ENCODE measurements at regions not wholly inside any gene's neighbourhood (a gene's known extent, or its start where the extent isn't known, plus 50 kb on each side); places are given as distances from the start of the nearest gene placed in this dataset.
"Not testable (repeated sequence)": the region's sequence is repeated elsewhere in the genome, so short reads cannot be mapped to it uniquely, and the experiment has no call there.

DNA sequence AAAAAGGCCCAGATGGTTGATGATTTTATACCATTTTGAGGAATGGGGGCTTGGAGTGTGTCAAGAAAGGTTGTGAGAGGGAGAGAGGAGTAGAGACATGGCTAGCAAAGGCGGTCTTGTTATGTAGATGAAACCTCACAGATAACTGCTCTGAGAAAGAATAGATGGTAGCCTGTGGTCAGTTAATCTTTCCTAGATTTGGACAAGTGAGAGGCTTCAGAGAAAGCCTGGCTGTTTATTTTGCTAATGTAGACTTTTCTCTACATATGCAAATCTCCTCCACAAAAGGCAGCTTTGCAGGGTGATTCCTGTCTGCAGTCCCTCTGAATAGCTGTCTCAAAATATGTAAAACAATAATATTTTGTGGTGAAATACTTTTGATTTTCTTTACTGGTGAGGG is 177.3 kb downstream of the OTOL1 start:
- no peak for TF ChIP-seq CTCF (IDR thresholded peaks at IDR 0.05; ENCODE audit: unreplicated experiment)
- Mint-ChIP-seq H3K4me1 (peaks cover 3% of the 10 kb centered on the region), H3K27ac (no peak overlapping the region), H3K36me3 (peaks cover 2% of the 10 kb centered on the region), H3K9me3 (peaks cover 25% of the 10 kb centered on the region), H3K27me3 (ENCODE audit: low read depth) (no peaks in the 10 kb centered on the region), H3K4me3 (no peak overlapping the region)
- no peak for DNase-seq (ENCODE audit: low spot score in 2 of 2, unreplicated experiment in 2 of 2)

DNA sequence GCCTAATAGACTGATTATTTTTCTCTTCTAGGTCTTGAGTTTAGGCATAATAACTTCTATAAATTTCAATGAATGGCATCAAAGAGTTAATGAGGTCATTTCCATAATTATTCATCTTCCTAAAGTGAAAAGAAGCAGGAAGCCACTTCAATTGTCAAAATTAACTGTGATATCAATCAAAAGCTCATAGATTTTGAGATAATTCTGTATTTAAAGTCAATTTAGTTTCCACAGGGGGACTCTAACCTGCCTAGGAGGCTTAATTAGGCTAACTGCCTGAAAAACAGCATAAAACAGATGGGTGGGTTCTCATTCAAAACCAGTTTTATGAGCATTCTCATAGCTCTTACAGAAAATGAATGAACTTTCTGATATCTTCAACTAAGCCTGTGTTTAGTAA is 177.8 kb downstream of the OTOL1 start:
- Mint-ChIP-seq H3K4me1 (peaks cover 3% of the 10 kb centered on the region), H3K27me3 (ENCODE audit: low read depth) (no peaks in the 10 kb centered on the region), H3K4me3 (no peak overlapping the region), H3K36me3 (peaks cover 2% of the 10 kb centered on the region), H3K9me3 (peaks cover 19% of the 10 kb centered on the region), H3K27ac (no peak overlapping the region)
- no peak for TF ChIP-seq CTCF (IDR thresholded peaks at IDR 0.05; ENCODE audit: unreplicated experiment)
- no peak for DNase-seq (ENCODE audit: low spot score in 2 of 2, unreplicated experiment in 2 of 2)

- not testable (repeated sequence) for H3K36me3 Mint-ChIP-seq; H3K27ac Mint-ChIP-seq; H3K4me3 Mint-ChIP-seq; H3K27me3 Mint-ChIP-seq (ENCODE audit: low read depth); DNase-seq (ENCODE audit: low spot score in 2 of 2, unreplicated experiment in 2 of 2); H3K4me1 Mint-ChIP-seq
- peaks cover 19% of the 10 kb centered on the region for H3K9me3 Mint-ChIP-seq
These were observed 185.2 kb downstream of the OTOL1 start for GRCh38 chr3:161681831-161682230.

GRCh38 chr3:161682715-161683114 is 186.1 kb downstream of the OTOL1 start:
- H3K4me3 Mint-ChIP-seq: no peak overlapping the region
- H3K27ac Mint-ChIP-seq: no peak overlapping the region
- H3K9me3 Mint-ChIP-seq: peaks cover 18% of the 10 kb centered on the region
- H3K27me3 Mint-ChIP-seq (ENCODE audit: low read depth): peaks cover 8% of the 10 kb centered on the region
- no peaks in the 10 kb centered on the region for H3K36me3 Mint-ChIP-seq
- TF ChIP-seq CTCF (IDR thresholded peaks at IDR 0.05; ENCODE audit: unreplicated experiment): no peak
- H3K4me1 Mint-ChIP-seq: no peaks in the 10 kb centered on the region
- DNase-seq (ENCODE audit: low spot score in 2 of 2, unreplicated experiment in 2 of 2): no peak

GRCh38 chr3:161689584-161690298 is 193.1 kb downstream of the OTOL1 start:
- Mint-ChIP-seq H3K27ac (no peak overlapping the region), H3K36me3 (no peaks in the 10 kb centered on the region), H3K27me3 (ENCODE audit: low read depth) (peaks cover 21% of the 10 kb centered on the region), H3K4me1 (peaks cover 3% of the 10 kb centered on the region), H3K4me3 (no peak overlapping the region), H3K9me3 (peaks cover 4% of the 10 kb centered on the region)
- DNase-seq (ENCODE audit: low spot score in 2 of 2, unreplicated experiment in 2 of 2): no peak
- TF ChIP-seq CTCF (IDR thresholded peaks at IDR 0.05; ENCODE audit: unreplicated experiment): no peak

- H3K27me3 Mint-ChIP-seq (ENCODE audit: low read depth): peaks cover 21% of the 10 kb centered on the region
- no peak overlapping the region for H3K4me3 Mint-ChIP-seq
- no peak overlapping the region for H3K27ac Mint-ChIP-seq
- DNase-seq (ENCODE audit: low spot score in 2 of 2, unreplicated experiment in 2 of 2): no peak
- TF ChIP-seq CTCF (IDR thresholded peaks at IDR 0.05; ENCODE audit: unreplicated experiment): no peak
- H3K36me3 Mint-ChIP-seq: no peaks in the 10 kb centered on the region
- peaks cover 3% of the 10 kb centered on the region for H3K4me1 Mint-ChIP-seq
- no peaks in the 10 kb centered on the region for H3K9me3 Mint-ChIP-seq
These were observed 193.7 kb downstream of the OTOL1 start for GRCh38 chr3:161690299-161690620.

Measured in mesothelial cell of epicardium (in vitro differentiated cells).